Stimulated activated naive CD4-positive, alpha-beta T cell (primary cell): ENCODE measurements at regions not wholly inside any gene's neighbourhood (a gene's known extent, or its start where the extent isn't known, plus 50 kb on each side); places are given as distances from the start of the nearest gene placed in this dataset.

Source experiments
- DNase-seq, 6 experiments: peaks; one replicate each; lab custom pipeline; 2025; lab: John Stamatoyannopoulos, UW

DNA sequence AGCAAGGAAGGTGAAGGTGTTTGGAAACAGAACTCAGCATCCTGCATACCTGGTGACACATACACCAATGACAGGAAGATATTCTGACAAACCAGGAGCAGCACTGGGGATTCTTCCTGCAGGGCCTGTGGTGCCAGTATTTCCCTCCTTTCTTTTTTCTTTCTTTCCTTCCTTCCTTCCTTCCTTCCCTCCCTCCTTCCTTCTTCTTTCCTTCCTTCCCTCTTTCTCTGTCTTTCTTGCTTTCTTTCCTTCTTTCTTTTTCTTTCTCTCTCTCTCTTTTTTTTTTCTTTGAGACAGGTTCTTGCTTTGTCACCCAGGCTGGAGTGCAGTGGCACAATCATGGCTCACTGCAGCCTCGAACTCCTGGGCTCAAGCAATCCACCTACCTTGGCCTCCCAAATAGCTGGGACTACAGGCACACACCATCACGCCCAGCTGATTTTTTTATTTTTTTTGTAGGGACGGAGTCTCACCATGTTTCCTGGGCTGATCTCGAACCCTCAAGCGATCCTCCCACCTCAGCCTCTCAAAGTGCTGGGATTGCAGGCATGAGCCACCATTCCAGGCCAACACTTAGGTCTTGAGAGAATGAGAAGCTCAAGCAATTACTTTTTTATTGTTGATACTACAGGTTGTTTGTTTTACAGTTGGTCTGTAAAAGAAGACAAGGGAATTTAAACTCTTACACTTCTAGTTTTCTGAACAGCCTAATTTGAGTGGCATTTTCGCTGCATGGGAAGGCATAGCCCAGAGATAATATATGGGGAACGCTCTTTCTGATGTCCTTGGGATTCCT lies 54.7 kb upstream of the GATA6 start:
- no peak for DNase-seq

DNA sequence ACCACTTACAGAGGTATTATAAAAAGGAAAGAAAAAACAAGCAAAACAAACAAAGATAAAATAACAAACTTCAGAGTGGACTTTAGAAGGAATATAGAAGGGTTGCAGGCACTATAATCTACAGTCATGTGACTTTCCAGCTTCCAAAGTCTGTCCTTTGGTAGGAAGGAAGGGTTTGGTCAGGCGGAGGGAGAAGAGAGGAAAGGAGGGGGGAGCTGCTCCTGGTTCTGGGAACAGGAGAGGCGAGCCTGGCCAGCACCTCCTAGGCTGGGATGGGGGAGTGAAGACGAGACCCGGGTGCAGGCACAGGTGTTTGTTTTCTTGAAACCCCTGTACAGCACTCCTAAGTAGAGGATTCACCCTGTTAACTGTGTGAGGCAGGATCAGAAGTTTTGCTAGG lies 53.8 kb upstream of the GATA6 start:
- no peak for DNase-seq
